Ishikawa (cell line): ENCODE measurements at regions not wholly inside any gene's neighbourhood (a gene's known extent, or its start where the extent isn't known, plus 50 kb on each side); places are given as distances from the start of the nearest gene placed in this dataset.

ENCODE experiments used
- CEBPB ChIP-seq: IDR thresholded peaks from 2 replicates; pipeline ENCODE4 v1.6.1; 2012
- CREB1 ChIP-seq: IDR thresholded peaks from 2 replicates; pipeline ENCODE4 v1.6.1; 2012; ENCODE audit warnings: low read depth
- EGR1 ChIP-seq: IDR thresholded peaks from 2 replicates; pipeline ENCODE4 v1.6.1; 2012
- EP300 ChIP-seq: IDR thresholded peaks from 2 replicates; pipeline ENCODE4 v1.6.1; 2012; ENCODE audit warnings: borderline replicate concordance
- FOXM1 ChIP-seq: IDR thresholded peaks from 2 replicates; pipeline ENCODE4 v1.6.1; 2012; ENCODE audit warnings: low read depth, borderline replicate concordance
- MAX ChIP-seq: IDR thresholded peaks from 2 replicates; pipeline ENCODE4 v1.6.1; 2012
- NFIC ChIP-seq: IDR thresholded peaks from 2 replicates; pipeline ENCODE4 v1.6.1; 2012
- RAD21 ChIP-seq: IDR thresholded peaks from 2 replicates; pipeline ENCODE4 v1.6.1; 2012; ENCODE audit warnings: low read depth
- TAF1 ChIP-seq: IDR thresholded peaks from 2 replicates; pipeline ENCODE4 v1.6.1; 2012; ENCODE audit warnings: low read depth, mild to moderate bottlenecking
- TCF12 ChIP-seq: IDR thresholded peaks from 2 replicates; pipeline ENCODE4 v1.6.1; 2012; ENCODE audit warnings: low read depth
- TEAD4 ChIP-seq: IDR thresholded peaks from 2 replicates; pipeline ENCODE4 v1.6.1; 2012
- USF1 ChIP-seq: IDR thresholded peaks from 2 replicates; pipeline ENCODE4 v1.6.1; 2012
- YY1 ChIP-seq: IDR thresholded peaks from 2 replicates; pipeline ENCODE4 v1.6.1; 2012; ENCODE audit warnings: low read depth
- ZBTB7A ChIP-seq: IDR thresholded peaks from 2 replicates; pipeline ENCODE4 v1.6.1; 2012; ENCODE audit warnings: low read depth
- TF ChIP-seq, protein P1 (sequence below): IDR thresholded peaks from 2 replicates; pipeline ENCODE4 v1.6.1; 2012; ENCODE audit warnings: low read depth, mild to moderate bottlenecking

GRCh38 chr20:56060486-56060885 lies 55.2 kb upstream of the CBLN4 start:
- no peak for TF ChIP-seq NFIC
- no peak for TF ChIP-seq YY1
- no peak for TF ChIP-seq CREB1
- no peak for TF ChIP-seq ZBTB7A
- no peak for TF ChIP-seq FOXM1
- no peak for TF ChIP-seq CEBPB
- no peak for TF ChIP-seq RAD21
- no peak for TF ChIP-seq EGR1
- TF ChIP-seq EP300: no peak
- no peak for TF ChIP-seq USF1
- no peak for TF ChIP-seq MAX
- TF ChIP-seq TCF12: no peak
- no peak for TF ChIP-seq TEAD4
- TF ChIP-seq, protein P1, sequence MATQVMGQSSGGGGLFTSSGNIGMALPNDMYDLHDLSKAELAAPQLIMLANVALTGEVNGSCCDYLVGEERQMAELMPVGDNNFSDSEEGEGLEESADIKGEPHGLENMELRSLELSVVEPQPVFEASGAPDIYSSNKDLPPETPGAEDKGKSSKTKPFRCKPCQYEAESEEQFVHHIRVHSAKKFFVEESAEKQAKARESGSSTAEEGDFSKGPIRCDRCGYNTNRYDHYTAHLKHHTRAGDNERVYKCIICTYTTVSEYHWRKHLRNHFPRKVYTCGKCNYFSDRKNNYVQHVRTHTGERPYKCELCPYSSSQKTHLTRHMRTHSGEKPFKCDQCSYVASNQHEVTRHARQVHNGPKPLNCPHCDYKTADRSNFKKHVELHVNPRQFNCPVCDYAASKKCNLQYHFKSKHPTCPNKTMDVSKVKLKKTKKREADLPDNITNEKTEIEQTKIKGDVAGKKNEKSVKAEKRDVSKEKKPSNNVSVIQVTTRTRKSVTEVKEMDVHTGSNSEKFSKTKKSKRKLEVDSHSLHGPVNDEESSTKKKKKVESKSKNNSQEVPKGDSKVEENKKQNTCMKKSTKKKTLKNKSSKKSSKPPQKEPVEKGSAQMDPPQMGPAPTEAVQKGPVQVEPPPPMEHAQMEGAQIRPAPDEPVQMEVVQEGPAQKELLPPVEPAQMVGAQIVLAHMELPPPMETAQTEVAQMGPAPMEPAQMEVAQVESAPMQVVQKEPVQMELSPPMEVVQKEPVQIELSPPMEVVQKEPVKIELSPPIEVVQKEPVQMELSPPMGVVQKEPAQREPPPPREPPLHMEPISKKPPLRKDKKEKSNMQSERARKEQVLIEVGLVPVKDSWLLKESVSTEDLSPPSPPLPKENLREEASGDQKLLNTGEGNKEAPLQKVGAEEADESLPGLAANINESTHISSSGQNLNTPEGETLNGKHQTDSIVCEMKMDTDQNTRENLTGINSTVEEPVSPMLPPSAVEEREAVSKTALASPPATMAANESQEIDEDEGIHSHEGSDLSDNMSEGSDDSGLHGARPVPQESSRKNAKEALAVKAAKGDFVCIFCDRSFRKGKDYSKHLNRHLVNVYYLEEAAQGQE: no peak
- TF ChIP-seq TAF1: no peak

DNA sequence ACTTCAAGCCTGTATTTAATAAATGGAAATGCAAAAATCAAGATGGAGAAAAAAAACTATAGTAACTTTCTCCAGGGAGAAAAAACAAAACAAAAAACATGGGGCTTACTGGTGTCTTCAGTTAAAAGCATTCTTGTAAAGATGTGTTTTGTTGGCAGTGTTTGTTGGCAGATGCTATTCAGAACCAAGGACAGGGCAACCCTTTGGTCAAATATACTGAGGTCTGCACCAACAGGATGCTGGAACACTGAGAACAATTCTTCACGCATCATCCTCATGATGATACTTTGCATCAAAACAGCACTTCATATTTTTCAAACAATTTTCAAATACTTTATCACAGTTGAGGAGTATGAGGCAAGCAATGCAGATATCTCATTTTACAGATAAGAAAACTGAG lies 63.7 kb upstream of the CBLN4 start:
- TF ChIP-seq, protein P1: no peak
- TF ChIP-seq TAF1 (no peak), EGR1 (no peak), EP300 (no peak), CREB1 (no peak), TEAD4 (no peak), FOXM1 (no peak), CEBPB (no peak), MAX (no peak), ZBTB7A (no peak), USF1 (no peak), YY1 (no peak)

- TF ChIP-seq EGR1: no peak
- no peak for TF ChIP-seq CEBPB
- TF ChIP-seq TAF1: no peak
- TF ChIP-seq YY1: no peak
- TF ChIP-seq RAD21: no peak
- TF ChIP-seq TCF12: no peak
- no peak for TF ChIP-seq ZBTB7A
- TF ChIP-seq NFIC: no peak
- TF ChIP-seq FOXM1: no peak
- TF ChIP-seq EP300: no peak
These were observed 66.8 kb upstream of the CBLN4 start for GRCh38 chr20:56072165-56072564.

- no peak for TF ChIP-seq TCF12
- TF ChIP-seq, protein P1: no peak
- no peak for TF ChIP-seq EGR1
- TF ChIP-seq RAD21: no peak
These were observed 83.1 kb upstream of the CBLN4 start for GRCh38 chr20:56088375-56088774.

GRCh38 chr20:56091628-56092234 lies 86.4 kb upstream of the CBLN4 start:
- TF ChIP-seq CEBPB (no peak), USF1 (no peak)
- TF ChIP-seq, protein P1: no peak
